HG02642 (cell line): ENCODE measurements at regions not wholly inside any gene's neighbourhood (a gene's known extent, or its start where the extent isn't known, plus 50 kb on each side); places are given as distances from the start of the nearest gene placed in this dataset.

Source experiments
- ATAC-seq: cut with Tn5 transposase; IDR thresholded peaks from one replicate; pipeline ENCODE4 v1.9.1; 2021; ENCODE audit warnings: mild to moderate bottlenecking; ENCODE audit not compliant: unreplicated experiment, poor library complexity

GRCh38 chr18:24725644-24726415 lies 265.4 kb downstream of the HRH4 start:
- ATAC-seq, result no peak

DNA sequence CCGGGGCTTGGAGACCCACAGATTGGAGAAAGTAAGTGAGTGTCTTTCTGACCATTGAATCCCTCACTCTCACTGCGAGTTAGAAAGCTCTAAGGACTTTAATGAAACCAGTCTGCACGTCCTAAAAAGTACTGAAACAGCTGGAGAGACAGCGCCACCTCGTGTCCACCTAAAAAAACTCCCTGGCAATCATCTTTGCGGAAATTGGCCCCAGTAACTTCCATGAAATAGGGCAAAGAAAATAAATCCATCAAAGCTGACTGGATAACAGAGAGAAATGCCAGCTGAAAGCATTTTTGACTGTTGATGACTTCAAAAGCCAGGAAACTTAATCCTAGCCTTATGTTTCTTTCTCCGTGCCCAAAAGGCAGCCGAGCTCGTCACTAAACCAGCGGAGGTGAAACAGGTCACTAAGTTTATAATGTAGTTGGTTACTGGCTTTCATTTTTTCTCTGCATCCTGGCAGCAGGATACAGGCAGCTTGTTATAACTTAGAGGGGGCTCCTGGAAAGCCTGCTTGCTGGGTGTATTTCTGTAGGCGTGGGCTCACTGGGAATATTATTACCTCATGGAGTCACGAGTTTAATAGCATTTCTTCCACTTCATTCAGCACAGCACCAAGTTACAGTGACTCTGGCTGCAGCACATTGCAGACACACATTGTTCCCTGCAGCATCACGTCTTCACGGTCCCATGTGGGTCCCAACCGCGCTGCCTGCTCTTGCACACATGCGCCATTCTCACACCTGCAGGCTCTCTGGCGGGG lies 266.5 kb downstream of the HRH4 start:
- ATAC-seq, result no peak

GRCh38 chr18:24727685-24728084 lies 267.2 kb downstream of the HRH4 start:
- ATAC-seq, result no peak

GRCh38 chr18:24731158-24731557 lies 270.7 kb downstream of the HRH4 start:
- no peak for ATAC-seq

DNA sequence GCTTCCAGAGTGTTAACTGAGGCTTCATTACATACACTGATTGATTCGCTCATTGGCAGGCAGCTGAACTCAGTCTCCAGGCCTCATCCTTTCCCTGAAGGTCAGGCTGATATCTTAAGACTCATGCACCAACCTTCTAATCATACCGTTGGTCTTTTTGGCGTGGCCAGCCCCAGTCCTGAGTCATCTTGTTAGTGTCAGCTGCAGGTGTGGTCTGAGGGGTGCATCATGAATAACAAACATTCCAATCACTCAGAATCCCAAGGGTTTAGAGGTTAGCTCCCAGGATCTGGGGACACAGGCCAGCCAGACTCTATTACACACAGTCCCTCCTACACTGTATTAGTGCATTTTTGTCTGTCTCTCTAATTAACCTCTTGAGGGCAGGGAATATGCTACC lies 271.5 kb downstream of the HRH4 start:
- no peak for ATAC-seq

GRCh38 chr18:24734058-24734457 lies 273.6 kb downstream of the HRH4 start:
- no peak for ATAC-seq

GRCh38 chr18:24735624-24736231 lies 275.3 kb downstream of the HRH4 start:
- ATAC-seq, result no peak

DNA sequence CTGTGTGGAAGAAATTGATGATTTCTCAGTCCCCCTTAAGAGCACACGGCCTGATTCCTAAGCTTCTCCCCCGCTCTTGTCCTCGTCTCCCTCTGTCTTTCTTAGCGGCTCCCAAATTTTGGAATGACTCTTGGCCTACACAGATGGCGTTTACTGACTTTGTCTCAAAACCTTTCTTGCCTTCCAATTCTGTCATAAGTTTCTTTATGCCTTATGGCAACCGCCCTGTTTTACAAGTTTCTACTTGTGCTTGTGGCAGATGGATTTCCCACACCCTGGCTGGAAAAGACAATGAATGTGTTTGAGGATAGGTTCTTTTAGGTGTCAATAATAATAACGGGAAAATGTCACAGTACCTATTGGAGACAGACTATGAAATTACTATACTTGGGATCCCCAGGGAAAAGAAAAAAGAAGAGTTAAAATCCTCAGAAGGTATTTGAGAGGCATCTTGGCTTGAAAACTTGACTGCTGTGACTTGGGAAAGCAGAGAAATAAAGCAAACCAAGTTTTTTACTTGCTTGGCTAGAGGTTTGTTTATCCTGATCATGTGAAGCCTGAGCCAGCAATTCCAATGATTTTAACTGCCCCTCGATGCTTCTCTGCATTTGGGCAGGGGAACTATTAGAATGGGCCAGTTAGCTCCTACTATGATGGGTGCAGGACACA lies 276.4 kb downstream of the HRH4 start:
- no peak for ATAC-seq

GRCh38 chr18:24740829-24741228 lies 280.4 kb downstream of the HRH4 start:
- no peak for ATAC-seq

DNA sequence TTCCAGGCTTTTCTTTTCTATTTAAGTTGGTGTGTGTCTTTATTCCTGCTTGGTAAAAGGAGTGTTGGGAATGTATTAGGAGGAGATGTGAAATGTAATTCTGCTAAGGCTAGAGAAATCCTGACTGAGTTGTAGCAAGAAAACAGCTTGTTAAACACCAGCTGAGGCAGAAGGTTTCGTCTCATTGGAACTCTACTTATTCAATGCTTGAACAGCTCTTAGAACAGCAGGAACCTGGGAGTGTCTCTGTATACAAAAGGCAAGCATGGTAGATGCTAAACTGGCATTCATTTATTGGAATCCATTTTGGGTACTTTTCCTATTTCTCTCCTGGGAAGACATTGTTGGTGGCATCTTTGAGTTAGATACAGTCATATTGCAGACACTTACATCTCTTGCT lies 280.9 kb downstream of the HRH4 start:
- no peak for ATAC-seq

GRCh38 chr18:24741965-24742724 lies 281.7 kb downstream of the HRH4 start:
- ATAC-seq, result no peak

GRCh38 chr18:24754583-24755253 lies 294.3 kb downstream of the HRH4 start:
- ATAC-seq, result no peak

GRCh38 chr18:24756385-24756784 lies 295.9 kb downstream of the HRH4 start:
- no peak for ATAC-seq

DNA sequence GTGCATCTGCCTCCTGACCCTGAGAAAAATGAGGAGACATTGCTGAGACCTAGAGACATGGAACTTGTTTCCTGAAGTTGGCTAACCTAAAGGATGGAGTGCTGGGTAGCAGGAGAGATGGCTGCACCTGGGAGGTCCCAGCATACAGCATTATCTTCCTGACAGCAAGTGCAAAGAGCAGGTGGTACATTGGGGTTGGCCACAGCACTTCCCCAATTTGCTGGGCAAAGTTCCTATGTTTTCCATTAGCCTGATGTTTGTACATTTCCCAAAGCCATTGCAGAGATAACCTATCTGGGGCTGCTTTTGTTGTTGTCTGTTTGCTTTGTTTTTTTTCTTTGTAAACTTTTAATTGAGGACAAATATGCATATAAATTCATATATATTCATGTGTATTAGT lies 296.7 kb downstream of the HRH4 start:
- ATAC-seq, result no peak

DNA sequence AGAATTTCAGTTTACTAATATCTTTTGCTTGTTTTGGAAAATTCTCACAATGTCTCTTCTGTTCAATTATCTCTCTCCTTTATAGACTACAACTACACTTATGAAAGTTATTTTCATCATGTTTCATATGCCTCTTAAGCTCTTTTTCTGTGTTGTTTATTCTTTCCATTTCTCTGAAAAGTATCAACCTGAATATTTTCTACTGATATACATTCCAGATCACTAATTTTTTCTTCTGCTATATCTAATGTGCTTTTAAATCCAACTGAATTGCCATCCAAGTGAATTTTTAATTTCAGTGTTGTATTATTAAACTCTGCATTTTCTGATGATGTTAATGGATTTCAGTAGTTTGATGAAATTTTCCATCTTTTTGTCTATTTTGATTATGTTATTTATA lies 301.3 kb downstream of the HRH4 start:
- no peak for ATAC-seq

GRCh38 chr18:24762511-24762910 lies 302.1 kb downstream of the HRH4 start:
- ATAC-seq, result no peak

DNA sequence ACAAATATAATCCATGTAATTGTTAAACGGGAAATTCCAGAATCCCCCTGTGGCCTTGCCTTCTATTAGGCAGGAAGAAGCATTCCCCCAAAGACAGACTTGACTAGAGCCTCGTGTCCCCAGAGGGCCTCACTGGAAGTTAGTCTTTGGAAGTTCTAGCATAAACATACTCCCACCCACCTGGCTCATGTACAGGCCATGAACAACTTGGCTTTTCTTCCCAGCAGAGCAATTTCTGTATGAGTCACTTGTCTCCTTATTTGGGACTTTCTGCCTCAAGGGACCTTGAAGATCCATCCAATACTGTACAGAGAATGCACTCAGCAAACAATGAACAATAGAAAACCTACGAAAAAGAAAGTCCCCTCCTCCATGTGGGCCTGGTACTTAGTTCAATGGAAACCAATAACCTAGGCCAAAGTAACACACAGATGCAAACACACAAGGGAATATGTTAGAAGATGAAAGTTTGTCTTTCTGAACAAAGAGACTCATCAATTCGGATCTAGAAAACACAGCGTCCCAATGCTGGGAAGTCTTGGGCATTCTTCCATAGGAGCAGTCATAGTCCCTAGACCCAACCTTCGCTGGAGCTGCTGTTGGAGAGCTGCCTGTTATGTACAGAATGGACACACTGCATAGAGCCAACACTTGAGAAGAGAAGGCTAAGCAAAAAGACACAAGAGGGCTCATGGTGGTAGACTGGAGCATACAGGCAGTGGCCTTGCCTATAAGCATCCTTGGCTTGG lies 303.5 kb downstream of the HRH4 start:
- no peak for ATAC-seq

DNA sequence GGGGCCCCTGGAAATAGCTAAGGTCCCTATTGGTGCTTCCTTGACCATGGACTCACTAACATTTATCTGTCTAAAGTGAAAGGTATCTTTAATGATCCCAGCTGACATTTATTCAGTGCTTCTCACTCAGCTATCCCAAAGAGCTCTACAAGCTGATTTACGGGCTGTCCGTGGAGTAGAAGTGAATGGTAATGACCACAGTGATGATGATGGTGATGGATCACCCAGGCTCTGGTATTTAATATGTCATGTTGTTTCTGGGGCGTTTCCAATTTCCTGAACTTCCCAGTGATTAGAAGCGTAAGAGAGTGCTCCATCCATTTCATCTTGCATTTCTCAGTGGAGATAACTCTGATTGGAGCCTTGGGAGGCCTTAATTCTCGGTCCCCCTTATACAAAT lies 304.3 kb downstream of the HRH4 start:
- ATAC-seq, result no peak

DNA sequence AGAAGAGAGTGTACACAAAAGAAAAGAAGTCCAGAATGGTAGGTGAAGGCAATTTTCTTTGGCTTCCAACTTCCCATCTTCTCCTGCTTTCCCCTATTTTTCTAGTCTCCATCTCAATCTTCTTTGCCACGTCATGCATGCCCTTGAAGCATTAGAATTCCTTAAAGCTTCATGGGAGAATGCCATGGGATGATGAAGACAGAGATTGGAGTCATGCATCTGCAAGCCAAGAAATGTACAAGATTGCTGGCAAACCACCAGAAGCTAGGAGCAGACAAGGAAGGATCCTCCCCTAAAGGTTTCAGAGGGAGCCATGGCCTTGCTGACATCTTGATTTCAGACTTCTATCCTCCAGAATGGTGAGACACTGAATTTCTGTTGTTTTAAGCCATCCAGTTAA lies 305.9 kb downstream of the HRH4 start:
- no peak for ATAC-seq
